H9 (cell line): ENCODE measurements at regions not wholly inside any gene's neighbourhood (a gene's known extent, or its start where the extent isn't known, plus 50 kb on each side); places are given as distances from the start of the nearest gene placed in this dataset.
"Not testable (repeated sequence)": the region's sequence is repeated elsewhere in the genome, so short reads cannot be mapped to it uniquely, and the experiment has no call there.

ENCODE experiments used
- DNase-seq: peaks from one replicate; pipeline ENCODE4 v3.0.0-alpha.2; 2017
- H2AFZ ChIP-seq: one replicate; pipeline ENCODE4 v1.6.1; 2013; ENCODE audit warnings: mild to moderate bottlenecking, low read length, control low read depth, moderate library complexity
- H2AK5ac ChIP-seq: 2 replicates; pipeline ENCODE4 v1.6.1; 2013; ENCODE audit warnings: low read length, control low read depth, mixed read lengths; ENCODE audit not compliant: insufficient read length
- H2BK120ac ChIP-seq: one replicate; pipeline ENCODE4 v1.6.1; 2013; ENCODE audit warnings: low read depth, mild to moderate bottlenecking, low read length, control low read depth, inconsistent platforms; ENCODE audit not compliant: poor library complexity, severe bottlenecking
- H2BK12ac ChIP-seq: 2 replicates; pipeline ENCODE4 v1.6.1; 2013; ENCODE audit warnings: low read length, control low read depth, mixed read lengths, low read depth; ENCODE audit not compliant: insufficient read length
- H2BK15ac ChIP-seq: 2 replicates; pipeline ENCODE4 v1.6.1; 2013; ENCODE audit warnings: low read depth, low read length, control low read depth
- H2BK20ac ChIP-seq: one replicate; pipeline ENCODE4 v1.6.1; 2013; ENCODE audit warnings: low read depth, mild to moderate bottlenecking, low read length, control low read depth, inconsistent platforms; ENCODE audit not compliant: poor library complexity, severe bottlenecking
- H2BK5ac ChIP-seq: 2 replicates; pipeline ENCODE4 v1.6.1; 2013; ENCODE audit warnings: low read length, control low read depth, mixed read lengths; ENCODE audit not compliant: insufficient read length
- H3K14ac ChIP-seq: 2 replicates; pipeline ENCODE4 v1.6.1; 2013; ENCODE audit warnings: low read length, control low read depth; ENCODE audit not compliant: insufficient read depth
- H3K18ac ChIP-seq: 2 replicates; pipeline ENCODE4 v1.6.1; 2013; ENCODE audit warnings: low read depth, mild to moderate bottlenecking, mixed read lengths, low read length, control low read depth; ENCODE audit not compliant: insufficient read length
- H3K23ac ChIP-seq: 2 replicates; pipeline ENCODE4 v1.6.1; 2013; ENCODE audit warnings: low read length, control low read depth, mixed read lengths, low read depth; ENCODE audit not compliant: insufficient read length
- H3K23me2 ChIP-seq: 2 replicates; pipeline ENCODE4 v1.6.1; 2013; ENCODE audit warnings: low read depth, mild to moderate bottlenecking, mixed read lengths, low read length, control low read depth; ENCODE audit not compliant: insufficient read length, poor library complexity, severe bottlenecking
- H3K27ac ChIP-seq: 2 replicates; pipeline ENCODE4 v1.5.1; 2013; ENCODE audit warnings: low read length, control low read depth, mixed read lengths, low read depth; ENCODE audit not compliant: insufficient read length
- H3K27me3 ChIP-seq: 2 replicates; pipeline ENCODE4 v1.6.1; 2013; ENCODE audit warnings: low read length, control low read depth, inconsistent platforms; ENCODE audit not compliant: insufficient read depth
- H3K4ac ChIP-seq: 2 replicates; pipeline ENCODE4 v1.6.1; 2013; ENCODE audit warnings: low read depth, mild to moderate bottlenecking, control low read depth, inconsistent platforms, low read length, moderate library complexity
- H3K4me1 ChIP-seq: 2 replicates; pipeline ENCODE4 v1.6.1; 2013; ENCODE audit warnings: low read length, control low read depth, inconsistent platforms; ENCODE audit not compliant: insufficient read depth
- H3K4me2 ChIP-seq: 2 replicates; pipeline ENCODE4 v1.6.1; 2013; ENCODE audit warnings: low read length, control low read depth, mixed read lengths; ENCODE audit not compliant: insufficient read length, insufficient read depth
- H3K56ac ChIP-seq: 2 replicates; pipeline ENCODE4 v1.6.1; 2013; ENCODE audit warnings: low read depth, mild to moderate bottlenecking, mixed read lengths, low read length, control low read depth; ENCODE audit not compliant: insufficient read length
- H3K79me1 ChIP-seq: 2 replicates; pipeline ENCODE4 v1.6.1; 2013; ENCODE audit warnings: low read depth, mild to moderate bottlenecking, moderate library complexity, low read length, control low read depth, inconsistent platforms; ENCODE audit not compliant: insufficient read depth, poor library complexity, severe bottlenecking
- H3K79me2 ChIP-seq: 2 replicates; pipeline ENCODE4 v1.6.1; 2013; ENCODE audit warnings: low read length, control low read depth, inconsistent platforms; ENCODE audit not compliant: insufficient read depth
- H3K9ac ChIP-seq: 2 replicates; pipeline ENCODE4 v1.6.1; 2013; ENCODE audit warnings: low read length, control low read depth, mixed read lengths; ENCODE audit not compliant: insufficient read length; ENCODE audit errors: extremely low read depth
- H3K9me3 ChIP-seq: one replicate; pipeline ENCODE4 v1.6.1; 2013; ENCODE audit warnings: low read depth, low read length, inconsistent platforms; ENCODE audit not compliant: control insufficient read depth
- H3T11ph ChIP-seq: one replicate; pipeline ENCODE4 v1.6.1; 2013; ENCODE audit warnings: mild to moderate bottlenecking, low read length, control low read depth, inconsistent platforms
- H4K20me1 ChIP-seq: one replicate; pipeline ENCODE4 v1.6.1; 2013; ENCODE audit not compliant: control insufficient read depth, insufficient read length, insufficient read depth
- H4K5ac ChIP-seq: 2 replicates; pipeline ENCODE4 v1.6.1; 2013; ENCODE audit warnings: low read depth, mild to moderate bottlenecking, mixed read lengths, low read length, control low read depth; ENCODE audit not compliant: insufficient read length
- H4K8ac ChIP-seq: replicated peaks from 2 replicates; pipeline ENCODE4 v1.6.1; 2013; ENCODE audit warnings: low read length, control low read depth, mixed read lengths, low read depth; ENCODE audit not compliant: insufficient read length
- H4K91ac ChIP-seq: 2 replicates; pipeline ENCODE4 v1.6.1; 2013; ENCODE audit warnings: low read depth, mild to moderate bottlenecking, moderate library complexity, mixed read lengths, low read length, control low read depth; ENCODE audit not compliant: insufficient read length
- H3K27ac Mint-ChIP-seq, 3 experiments: 2 replicates in 2 of 3; 3 replicates in 1 of 3; pipeline ENCODE4 v1.8.0; 2020 to 2021; ENCODE audit warnings: mixed read lengths in 3 of 3, mild to moderate bottlenecking in 1 of 3, moderate library complexity in 1 of 3
- H3K27me3 Mint-ChIP-seq: 2 replicates; pipeline ENCODE4 v1.8.0; 2021; ENCODE audit warnings: low read depth, mild to moderate bottlenecking, moderate library complexity, mixed read lengths
- H3K36me3 Mint-ChIP-seq, 3 experiments: 2 replicates in 2 of 3; 3 replicates in 1 of 3; pipeline ENCODE4 v1.8.0; 2020 to 2021; ENCODE audit warnings: low read depth in 3 of 3, mixed read lengths in 3 of 3; ENCODE audit not compliant: insufficient read depth in 1 of 3
- H3K4me1 Mint-ChIP-seq, 2 experiments: 2 replicates each; pipeline ENCODE4 v1.8.0; 2020; ENCODE audit warnings: mixed read lengths in 2 of 2
- H3K4me3 Mint-ChIP-seq, 2 experiments: 2 replicates in 1 of 2; 3 replicates in 1 of 2; pipeline ENCODE4 v1.8.0; 2020 to 2021; ENCODE audit warnings: mild to moderate bottlenecking in 2 of 2, mixed read lengths in 2 of 2, moderate library complexity in 1 of 2
- H3K9me3 Mint-ChIP-seq, 2 experiments: 2 replicates in 1 of 2; 3 replicates in 1 of 2; pipeline ENCODE4 v1.8.0; 2020; ENCODE audit warnings: mild to moderate bottlenecking in 2 of 2, mixed read lengths in 2 of 2, moderate library complexity in 1 of 2
- WGBS: extraction: QIAGEN DNeasy Blood & Tissue Kit; methylation state at CpG from one replicate; pipeline ENCODE4 v1.1.7; 2013; ENCODE audit warnings: missing lambda C conversion rate, low lambda C conversion rate, mixed read lengths; ENCODE audit not compliant: insufficient read length; ENCODE audit errors: extremely low coverage; 5-methylcytosine and 5-hydroxymethylcytosine counted together
- TF ChIP-seq, protein P1 (sequence below): fragments of 200-600 bp; sonication (generic); conservative IDR thresholded peaks from 3 replicates; pipeline ENCODE4 v1.8.0; 2021; ENCODE audit warnings: antibody characterized with exemption, mild to moderate bottlenecking

GRCh38 chr11:115605871-115606497 lies 101.8 kb upstream of the CADM1 start:
- H3K4ac ChIP-seq = no peak overlapping the region
- H2BK120ac ChIP-seq = no peak overlapping the region
- no peak overlapping the region for H2BK20ac ChIP-seq
- H4K5ac ChIP-seq = no peak overlapping the region
- no peaks in the 10 kb centered on the region; a peak in 1 of 4 replicates for H3K4me1 Mint-ChIP-seq
- no peak overlapping the region for H2BK15ac ChIP-seq
- H3K56ac ChIP-seq = no peak overlapping the region
- no peak overlapping the region for H2BK5ac ChIP-seq
- no peak for DNase-seq
- no peak overlapping the region for H3K4me2 ChIP-seq
- no peak overlapping the region for H2BK12ac ChIP-seq
- no peak overlapping the region for H3K27ac Mint-ChIP-seq
- no peaks in the 10 kb centered on the region for H3K4me1 ChIP-seq
- H3K79me1 ChIP-seq = no peaks in the 10 kb centered on the region
- H3K9ac ChIP-seq = no peak overlapping the region
- TF ChIP-seq, protein P1, sequence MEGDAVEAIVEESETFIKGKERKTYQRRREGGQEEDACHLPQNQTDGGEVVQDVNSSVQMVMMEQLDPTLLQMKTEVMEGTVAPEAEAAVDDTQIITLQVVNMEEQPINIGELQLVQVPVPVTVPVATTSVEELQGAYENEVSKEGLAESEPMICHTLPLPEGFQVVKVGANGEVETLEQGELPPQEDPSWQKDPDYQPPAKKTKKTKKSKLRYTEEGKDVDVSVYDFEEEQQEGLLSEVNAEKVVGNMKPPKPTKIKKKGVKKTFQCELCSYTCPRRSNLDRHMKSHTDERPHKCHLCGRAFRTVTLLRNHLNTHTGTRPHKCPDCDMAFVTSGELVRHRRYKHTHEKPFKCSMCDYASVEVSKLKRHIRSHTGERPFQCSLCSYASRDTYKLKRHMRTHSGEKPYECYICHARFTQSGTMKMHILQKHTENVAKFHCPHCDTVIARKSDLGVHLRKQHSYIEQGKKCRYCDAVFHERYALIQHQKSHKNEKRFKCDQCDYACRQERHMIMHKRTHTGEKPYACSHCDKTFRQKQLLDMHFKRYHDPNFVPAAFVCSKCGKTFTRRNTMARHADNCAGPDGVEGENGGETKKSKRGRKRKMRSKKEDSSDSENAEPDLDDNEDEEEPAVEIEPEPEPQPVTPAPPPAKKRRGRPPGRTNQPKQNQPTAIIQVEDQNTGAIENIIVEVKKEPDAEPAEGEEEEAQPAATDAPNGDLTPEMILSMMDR = no peak
- H3K27me3 ChIP-seq = no peaks in the 10 kb centered on the region
- H3K79me2 ChIP-seq = no peaks in the 10 kb centered on the region
- H3K9me3 Mint-ChIP-seq = no peaks in the 10 kb centered on the region
- no CpG with 5 or more reads among the region's 16 CpGs for WGBS
- H3K14ac ChIP-seq = no peak overlapping the region
- H3K4me3 Mint-ChIP-seq = no peak overlapping the region
- no peak overlapping the region for H4K91ac ChIP-seq
- no peak overlapping the region for H3T11ph ChIP-seq
- H3K36me3 Mint-ChIP-seq = no peaks in the 10 kb centered on the region
- H3K27me3 Mint-ChIP-seq = peaks cover 31% of the 10 kb centered on the region
- H3K18ac ChIP-seq = no peak overlapping the region
- no peak overlapping the region for H3K27ac ChIP-seq
- no peak overlapping the region for H3K23ac ChIP-seq
- no peak overlapping the region for H4K8ac ChIP-seq
- no peaks in the 10 kb centered on the region for H3K23me2 ChIP-seq
- no peak overlapping the region for H2AK5ac ChIP-seq
- no peak overlapping the region for H2AFZ ChIP-seq
- no peaks in the 10 kb centered on the region for H4K20me1 ChIP-seq
- no peaks in the 10 kb centered on the region for H3K9me3 ChIP-seq

DNA sequence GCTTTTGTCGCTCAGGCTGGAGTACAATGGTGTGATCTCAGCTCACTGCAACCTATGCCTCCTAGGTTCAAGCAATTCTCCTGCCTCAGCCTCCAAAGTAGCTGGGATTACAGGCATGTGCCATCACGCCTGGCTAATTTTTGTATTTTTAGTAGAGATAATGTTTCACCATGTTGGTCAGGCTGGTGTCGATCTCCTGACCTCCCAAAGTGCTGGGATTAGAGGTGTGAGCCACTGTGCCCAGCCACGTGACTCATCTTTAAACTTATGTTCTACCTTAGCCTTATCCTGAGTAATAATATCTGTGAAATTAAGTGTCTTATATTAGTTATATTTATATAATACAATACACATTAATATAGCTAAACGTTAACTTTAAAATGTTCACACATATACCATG lies 101.2 kb upstream of the CADM1 start:
- H3K9ac ChIP-seq, H2BK120ac ChIP-seq: not testable (repeated sequence)
- no CpG with 5 or more reads among the region's 5 CpGs for WGBS

More for the DNA sequence above, 101.2 kb upstream of the CADM1 start:
- not testable (repeated sequence) for H3K79me2 ChIP-seq, H2AFZ ChIP-seq, H3K23ac ChIP-seq, H2BK5ac ChIP-seq, H2BK12ac ChIP-seq, H4K5ac ChIP-seq, H3K79me1 ChIP-seq, H2AK5ac ChIP-seq, H3K4me3 Mint-ChIP-seq, H3K4me2 ChIP-seq, H3K4me1 Mint-ChIP-seq, H3K56ac ChIP-seq, H3K18ac ChIP-seq, H4K91ac ChIP-seq, H3K4me1 ChIP-seq, H2BK20ac ChIP-seq, H3T11ph ChIP-seq, H3K23me2 ChIP-seq, H3K9me3 Mint-ChIP-seq, H4K8ac ChIP-seq, H3K27me3 ChIP-seq, H3K14ac ChIP-seq, H3K27ac Mint-ChIP-seq, H3K27ac ChIP-seq, H3K4ac ChIP-seq, H3K9me3 ChIP-seq, H2BK15ac ChIP-seq, H4K20me1 ChIP-seq, DNase-seq, H3K36me3 Mint-ChIP-seq
- peaks cover 31% of the 10 kb centered on the region for H3K27me3 Mint-ChIP-seq
